GM23338 (cell line): ENCODE measurements at regions not wholly inside any gene's neighbourhood (a gene's known extent, or its start where the extent isn't known, plus 50 kb on each side); places are given as distances from the start of the nearest gene placed in this dataset.

Source experiments
- ATAC-seq: fragments of 200-7000 bp; cut with Tn5 transposase; 3 replicates; pipeline ENCODE4 v1.9.1; 2020
- DNase-seq: peaks from one replicate; pipeline ENCODE4 v3.0.0-alpha.2; 2015; ENCODE audit warnings: low spot score
- H2AFZ ChIP-seq: fragments of 200-600 bp; sonication (generic); 2 replicates; pipeline ENCODE4 v1.8.0; 2016; ENCODE audit warnings: antibody characterized with exemption, mild to moderate bottlenecking, moderate library complexity
- H3F3A ChIP-seq: fragments of 200-600 bp; sonication (generic); replicated peaks from 2 replicates; pipeline ENCODE4 v1.8.0; 2017; ENCODE audit warnings: antibody characterized with exemption, mixed run types, low read depth
- H3K27ac ChIP-seq: fragments of 200-600 bp; sonication (generic); 2 replicates; pipeline ENCODE4 v1.6.1; 2016; ENCODE audit warnings: low read depth
- H3K27me3 ChIP-seq: fragments of 200-600 bp; sonication (generic); 2 replicates; pipeline ENCODE4 v1.8.0; 2016; ENCODE audit warnings: mild to moderate bottlenecking, mixed run types, moderate library complexity; ENCODE audit not compliant: insufficient read depth
- H3K36me3 ChIP-seq: fragments of 200-600 bp; sonication (generic); 2 replicates; pipeline ENCODE4 v1.8.0; 2016; ENCODE audit warnings: mild to moderate bottlenecking; ENCODE audit not compliant: insufficient read depth
- H3K4me1 ChIP-seq: fragments of 200-600 bp; sonication (generic); 2 replicates; pipeline ENCODE4 v1.8.0; 2016; ENCODE audit warnings: mild to moderate bottlenecking, moderate library complexity; ENCODE audit not compliant: insufficient read depth
- H3K4me2 ChIP-seq: fragments of 200-600 bp; sonication (generic); 2 replicates; pipeline ENCODE4 v1.7.1; 2017; ENCODE audit warnings: mixed run types
- H3K4me3 ChIP-seq: fragments of 200-600 bp; sonication (generic); 2 replicates; pipeline ENCODE4 v1.6.1; 2016; ENCODE audit warnings: mixed run types
- H3K79me2 ChIP-seq: fragments of 200-600 bp; sonication (generic); replicated peaks from 2 replicates; pipeline ENCODE4 v1.8.0; 2017; ENCODE audit warnings: mild to moderate bottlenecking; ENCODE audit not compliant: insufficient read depth
- H3K9me2 ChIP-seq: fragments of 200-600 bp; sonication (generic); 2 replicates; pipeline ENCODE4 v1.8.0; 2017; ENCODE audit not compliant: insufficient read depth
- H4K20me1 ChIP-seq: fragments of 200-600 bp; sonication (generic); replicated peaks from 2 replicates; pipeline ENCODE4 v1.8.0; 2017; ENCODE audit warnings: mild to moderate bottlenecking; ENCODE audit not compliant: insufficient read depth
- H3K27ac Mint-ChIP-seq: 2 replicates; pipeline ENCODE4 v1.8.0; 2020; ENCODE audit warnings: inconsistent platforms, mild to moderate bottlenecking, moderate library complexity, mixed read lengths
- H3K27me3 Mint-ChIP-seq: 3 replicates; pipeline ENCODE4 v1.8.0; 2022; ENCODE audit warnings: low read depth, mild to moderate bottlenecking, moderate library complexity, mixed read lengths, inconsistent platforms; ENCODE audit not compliant: insufficient read depth, poor library complexity
- H3K36me3 Mint-ChIP-seq: 3 replicates; pipeline ENCODE4 v1.8.0; 2021; ENCODE audit warnings: low read depth, mild to moderate bottlenecking, inconsistent platforms, moderate library complexity, mixed read lengths
- H3K4me1 Mint-ChIP-seq: 3 replicates; pipeline ENCODE4 v1.8.0; 2020; ENCODE audit warnings: mild to moderate bottlenecking, inconsistent platforms, mixed read lengths
- H3K4me3 Mint-ChIP-seq: 3 replicates; pipeline ENCODE4 v1.8.0; 2021; ENCODE audit warnings: moderate library complexity, mild to moderate bottlenecking, inconsistent platforms, mixed read lengths
- H3K9me3 Mint-ChIP-seq: 3 replicates; pipeline ENCODE4 v1.8.0; 2020; ENCODE audit warnings: moderate library complexity, mild to moderate bottlenecking, inconsistent platforms, mixed read lengths
- CREB1 ChIP-seq: fragments of 250-450 bp; sonication (Bioruptor Pico); IDR thresholded peaks from 2 replicates; pipeline ENCODE4 v1.5.0; 2020; ENCODE audit warnings: low read depth, mild to moderate bottlenecking, moderate library complexity
- EZH2phosphoT487 ChIP-seq: fragments of 200-600 bp; sonication (generic); IDR thresholded peaks from one replicate; pipeline ENCODE4 v1.8.1; 2018; ENCODE audit warnings: antibody characterized with exemption; ENCODE audit not compliant: unreplicated experiment
- JUNB ChIP-seq: IDR thresholded peaks from one replicate; pipeline ENCODE4 v1.6.1; 2016; ENCODE audit warnings: antibody characterized with exemption; ENCODE audit not compliant: unreplicated experiment
- POLR2AphosphoS5 ChIP-seq: IDR thresholded peaks from 2 replicates; pipeline ENCODE4 v1.6.1; 2016; ENCODE audit warnings: antibody characterized with exemption, low read depth
- STAT1 ChIP-seq: IDR thresholded peaks from one replicate; pipeline ENCODE4 v1.6.1; 2016; ENCODE audit warnings: antibody characterized with exemption; ENCODE audit not compliant: unreplicated experiment
- ZNF331 ChIP-seq: fragments of 250-450 bp; sonication (Bioruptor Pico); IDR thresholded peaks from 2 replicates; pipeline ENCODE4 v1.5.0; 2020; ENCODE audit warnings: low read depth, mild to moderate bottlenecking, moderate library complexity
- TF ChIP-seq, protein P1 (sequence below): IDR thresholded peaks from one replicate; pipeline ENCODE4 v1.6.1; 2018; ENCODE audit warnings: antibody characterized with exemption; ENCODE audit not compliant: unreplicated experiment
- TF ChIP-seq, protein P2 (sequence below), 2 experiments: fragments of 200-600 bp in 1 of 2; sonication (generic) in 1 of 2; conservative IDR thresholded peaks; 2 replicates each; pipeline versions ENCODE4 v1.5.1 to v1.6.1; 2016 to 2017; ENCODE audit warnings: antibody characterized with exemption in 2 of 2, low read depth in 2 of 2, mild to moderate bottlenecking in 2 of 2, moderate library complexity in 1 of 2
- TF ChIP-seq, protein P3 (sequence below): fragments of 250-450 bp; sonication (Bioruptor Pico); IDR thresholded peaks from 2 replicates; pipeline ENCODE4 v1.5.0; 2020; ENCODE audit warnings: mild to moderate bottlenecking, moderate library complexity

- TF ChIP-seq EZH2phosphoT487 (no peak), JUNB (no peak), ZNF331 (CRISPR knock-in tag) (no peak), STAT1 (no peak), CREB1 (no peak)
- TF ChIP-seq, protein P1, sequence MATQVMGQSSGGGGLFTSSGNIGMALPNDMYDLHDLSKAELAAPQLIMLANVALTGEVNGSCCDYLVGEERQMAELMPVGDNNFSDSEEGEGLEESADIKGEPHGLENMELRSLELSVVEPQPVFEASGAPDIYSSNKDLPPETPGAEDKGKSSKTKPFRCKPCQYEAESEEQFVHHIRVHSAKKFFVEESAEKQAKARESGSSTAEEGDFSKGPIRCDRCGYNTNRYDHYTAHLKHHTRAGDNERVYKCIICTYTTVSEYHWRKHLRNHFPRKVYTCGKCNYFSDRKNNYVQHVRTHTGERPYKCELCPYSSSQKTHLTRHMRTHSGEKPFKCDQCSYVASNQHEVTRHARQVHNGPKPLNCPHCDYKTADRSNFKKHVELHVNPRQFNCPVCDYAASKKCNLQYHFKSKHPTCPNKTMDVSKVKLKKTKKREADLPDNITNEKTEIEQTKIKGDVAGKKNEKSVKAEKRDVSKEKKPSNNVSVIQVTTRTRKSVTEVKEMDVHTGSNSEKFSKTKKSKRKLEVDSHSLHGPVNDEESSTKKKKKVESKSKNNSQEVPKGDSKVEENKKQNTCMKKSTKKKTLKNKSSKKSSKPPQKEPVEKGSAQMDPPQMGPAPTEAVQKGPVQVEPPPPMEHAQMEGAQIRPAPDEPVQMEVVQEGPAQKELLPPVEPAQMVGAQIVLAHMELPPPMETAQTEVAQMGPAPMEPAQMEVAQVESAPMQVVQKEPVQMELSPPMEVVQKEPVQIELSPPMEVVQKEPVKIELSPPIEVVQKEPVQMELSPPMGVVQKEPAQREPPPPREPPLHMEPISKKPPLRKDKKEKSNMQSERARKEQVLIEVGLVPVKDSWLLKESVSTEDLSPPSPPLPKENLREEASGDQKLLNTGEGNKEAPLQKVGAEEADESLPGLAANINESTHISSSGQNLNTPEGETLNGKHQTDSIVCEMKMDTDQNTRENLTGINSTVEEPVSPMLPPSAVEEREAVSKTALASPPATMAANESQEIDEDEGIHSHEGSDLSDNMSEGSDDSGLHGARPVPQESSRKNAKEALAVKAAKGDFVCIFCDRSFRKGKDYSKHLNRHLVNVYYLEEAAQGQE: no peak
Measured at GRCh38 chr15:93210995-93211394, 122.0 kb upstream of the RGMA start (continued).

- Histone ChIP-seq H3K4me3 (no peak overlapping the region), H3K27me3 (no peaks in the 10 kb centered on the region), H3K27ac (no peak overlapping the region), H3K79me2 (no peaks in the 10 kb centered on the region), H3K4me2 (no peak overlapping the region), H2AFZ (no peak overlapping the region), H3K4me1 (no peaks in the 10 kb centered on the region), H3K36me3 (no peaks in the 10 kb centered on the region), H4K20me1 (no peaks in the 10 kb centered on the region), H3K9me2 (0 out of 2 replicates have a peak, but pooled peaks cover 4% of the 10 kb centered on the region), H3F3A (no peaks in the 10 kb centered on the region)
- no peaks in the 10 kb centered on the region for H3K36me3 Mint-ChIP-seq
- H3K27ac Mint-ChIP-seq: no peak overlapping the region
- peaks cover 11% of the 10 kb centered on the region for H3K4me1 Mint-ChIP-seq
- H3K4me3 Mint-ChIP-seq: no peak overlapping the region
- ATAC-seq (peak; percentile 24; the same call in 1 of the 3 replicates), DNase-seq (peak; percentile 11)
- peaks cover 3% of the 10 kb centered on the region for H3K27me3 Mint-ChIP-seq
- no peaks in the 10 kb centered on the region; the same call in 2 of the 3 replicates for H3K9me3 Mint-ChIP-seq
- no peak for TF ChIP-seq EZH2phosphoT487
- TF ChIP-seq, protein P2, sequence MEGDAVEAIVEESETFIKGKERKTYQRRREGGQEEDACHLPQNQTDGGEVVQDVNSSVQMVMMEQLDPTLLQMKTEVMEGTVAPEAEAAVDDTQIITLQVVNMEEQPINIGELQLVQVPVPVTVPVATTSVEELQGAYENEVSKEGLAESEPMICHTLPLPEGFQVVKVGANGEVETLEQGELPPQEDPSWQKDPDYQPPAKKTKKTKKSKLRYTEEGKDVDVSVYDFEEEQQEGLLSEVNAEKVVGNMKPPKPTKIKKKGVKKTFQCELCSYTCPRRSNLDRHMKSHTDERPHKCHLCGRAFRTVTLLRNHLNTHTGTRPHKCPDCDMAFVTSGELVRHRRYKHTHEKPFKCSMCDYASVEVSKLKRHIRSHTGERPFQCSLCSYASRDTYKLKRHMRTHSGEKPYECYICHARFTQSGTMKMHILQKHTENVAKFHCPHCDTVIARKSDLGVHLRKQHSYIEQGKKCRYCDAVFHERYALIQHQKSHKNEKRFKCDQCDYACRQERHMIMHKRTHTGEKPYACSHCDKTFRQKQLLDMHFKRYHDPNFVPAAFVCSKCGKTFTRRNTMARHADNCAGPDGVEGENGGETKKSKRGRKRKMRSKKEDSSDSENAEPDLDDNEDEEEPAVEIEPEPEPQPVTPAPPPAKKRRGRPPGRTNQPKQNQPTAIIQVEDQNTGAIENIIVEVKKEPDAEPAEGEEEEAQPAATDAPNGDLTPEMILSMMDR (conservative IDR thresholded peaks at IDR 0.05; ENCODE audit: low read depth in 2 of 2): no peak
- TF ChIP-seq, protein P1: no peak
- no peak for TF ChIP-seq POLR2AphosphoS5
- TF ChIP-seq, protein P3, sequence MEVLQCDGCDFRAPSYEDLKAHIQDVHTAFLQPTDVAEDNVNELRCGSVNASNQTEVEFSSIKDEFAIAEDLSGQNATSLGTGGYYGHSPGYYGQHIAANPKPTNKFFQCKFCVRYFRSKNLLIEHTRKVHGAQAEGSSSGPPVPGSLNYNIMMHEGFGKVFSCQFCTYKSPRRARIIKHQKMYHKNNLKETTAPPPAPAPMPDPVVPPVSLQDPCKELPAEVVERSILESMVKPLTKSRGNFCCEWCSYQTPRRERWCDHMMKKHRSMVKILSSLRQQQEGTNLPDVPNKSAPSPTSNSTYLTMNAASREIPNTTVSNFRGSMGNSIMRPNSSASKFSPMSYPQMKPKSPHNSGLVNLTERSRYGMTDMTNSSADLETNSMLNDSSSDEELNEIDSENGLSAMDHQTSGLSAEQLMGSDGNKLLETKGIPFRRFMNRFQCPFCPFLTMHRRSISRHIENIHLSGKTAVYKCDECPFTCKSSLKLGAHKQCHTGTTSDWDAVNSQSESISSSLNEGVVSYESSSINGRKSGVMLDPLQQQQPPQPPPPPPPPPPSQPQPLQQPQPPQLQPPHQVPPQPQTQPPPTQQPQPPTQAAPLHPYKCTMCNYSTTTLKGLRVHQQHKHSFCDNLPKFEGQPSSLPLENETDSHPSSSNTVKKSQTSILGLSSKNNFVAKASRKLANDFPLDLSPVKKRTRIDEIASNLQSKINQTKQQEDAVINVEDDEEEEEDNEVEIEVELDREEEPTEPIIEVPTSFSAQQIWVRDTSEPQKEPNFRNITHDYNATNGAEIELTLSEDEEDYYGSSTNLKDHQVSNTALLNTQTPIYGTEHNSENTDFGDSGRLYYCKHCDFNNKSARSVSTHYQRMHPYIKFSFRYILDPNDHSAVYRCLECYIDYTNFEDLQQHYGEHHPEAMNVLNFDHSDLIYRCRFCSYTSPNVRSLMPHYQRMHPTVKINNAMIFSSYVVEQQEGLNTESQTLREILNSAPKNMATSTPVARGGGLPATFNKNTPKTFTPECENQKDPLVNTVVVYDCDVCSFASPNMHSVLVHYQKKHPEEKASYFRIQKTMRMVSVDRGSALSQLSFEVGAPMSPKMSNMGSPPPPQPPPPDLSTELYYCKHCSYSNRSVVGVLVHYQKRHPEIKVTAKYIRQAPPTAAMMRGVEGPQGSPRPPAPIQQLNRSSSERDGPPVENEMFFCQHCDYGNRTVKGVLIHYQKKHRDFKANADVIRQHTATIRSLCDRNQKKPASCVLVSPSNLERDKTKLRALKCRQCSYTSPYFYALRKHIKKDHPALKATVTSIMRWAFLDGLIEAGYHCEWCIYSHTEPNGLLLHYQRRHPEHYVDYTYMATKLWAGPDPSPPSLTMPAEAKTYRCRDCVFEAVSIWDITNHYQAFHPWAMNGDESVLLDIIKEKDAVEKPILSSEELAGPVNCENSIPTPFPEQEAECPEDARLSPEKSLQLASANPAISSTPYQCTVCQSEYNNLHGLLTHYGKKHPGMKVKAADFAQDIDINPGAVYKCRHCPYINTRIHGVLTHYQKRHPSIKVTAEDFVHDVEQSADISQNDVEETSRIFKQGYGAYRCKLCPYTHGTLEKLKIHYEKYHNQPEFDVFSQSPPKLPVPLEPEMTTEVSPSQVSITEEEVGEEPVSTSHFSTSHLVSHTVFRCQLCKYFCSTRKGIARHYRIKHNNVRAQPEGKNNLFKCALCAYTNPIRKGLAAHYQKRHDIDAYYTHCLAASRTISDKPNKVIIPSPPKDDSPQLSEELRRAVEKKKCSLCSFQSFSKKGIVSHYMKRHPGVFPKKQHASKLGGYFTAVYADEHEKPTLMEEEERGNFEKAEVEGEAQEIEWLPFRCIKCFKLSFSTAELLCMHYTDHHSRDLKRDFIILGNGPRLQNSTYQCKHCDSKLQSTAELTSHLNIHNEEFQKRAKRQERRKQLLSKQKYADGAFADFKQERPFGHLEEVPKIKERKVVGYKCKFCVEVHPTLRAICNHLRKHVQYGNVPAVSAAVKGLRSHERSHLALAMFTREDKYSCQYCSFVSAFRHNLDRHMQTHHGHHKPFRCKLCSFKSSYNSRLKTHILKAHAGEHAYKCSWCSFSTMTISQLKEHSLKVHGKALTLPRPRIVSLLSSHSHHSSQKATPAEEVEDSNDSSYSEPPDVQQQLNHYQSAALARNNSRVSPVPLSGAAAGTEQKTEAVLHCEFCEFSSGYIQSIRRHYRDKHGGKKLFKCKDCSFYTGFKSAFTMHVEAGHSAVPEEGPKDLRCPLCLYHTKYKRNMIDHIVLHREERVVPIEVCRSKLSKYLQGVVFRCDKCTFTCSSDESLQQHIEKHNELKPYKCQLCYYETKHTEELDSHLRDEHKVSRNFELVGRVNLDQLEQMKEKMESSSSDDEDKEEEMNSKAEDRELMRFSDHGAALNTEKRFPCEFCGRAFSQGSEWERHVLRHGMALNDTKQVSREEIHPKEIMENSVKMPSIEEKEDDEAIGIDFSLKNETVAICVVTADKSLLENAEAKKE (CRISPR knock-in tag): no peak
Measured at GRCh38 chr15:93209690-93210445, 120.9 kb upstream of the RGMA start.
